Ovary (tissue), 3 donors: ENCODE measurements at regions not wholly inside any gene's neighbourhood (a gene's known extent, or its start where the extent isn't known, plus 50 kb on each side); places are given as distances from the start of the nearest gene placed in this dataset.

Experiments used
- POLR2A ChIP-seq: fragments of 450-650 bp; IDR thresholded peaks from one replicate; pipeline ENCODE4 v1.6.1; 2017; ENCODE audit warnings: antibody characterized with exemption, mild to moderate bottlenecking, moderate library complexity
- TF ChIP-seq, protein P1 (sequence below), 3 donors: fragments of 450-650 bp in 2 of 3; fragments of 200-600 bp in 1 of 3; IDR thresholded peaks; one replicate each; pipeline versions ENCODE4 v1.5.1 to v1.8.0; 2016 to 2022; ENCODE audit warnings: antibody characterized with exemption in 3 of 3, mild to moderate bottlenecking in 1 of 3
- donor health status: DM: no; HTN: no; CAD: no.

DNA sequence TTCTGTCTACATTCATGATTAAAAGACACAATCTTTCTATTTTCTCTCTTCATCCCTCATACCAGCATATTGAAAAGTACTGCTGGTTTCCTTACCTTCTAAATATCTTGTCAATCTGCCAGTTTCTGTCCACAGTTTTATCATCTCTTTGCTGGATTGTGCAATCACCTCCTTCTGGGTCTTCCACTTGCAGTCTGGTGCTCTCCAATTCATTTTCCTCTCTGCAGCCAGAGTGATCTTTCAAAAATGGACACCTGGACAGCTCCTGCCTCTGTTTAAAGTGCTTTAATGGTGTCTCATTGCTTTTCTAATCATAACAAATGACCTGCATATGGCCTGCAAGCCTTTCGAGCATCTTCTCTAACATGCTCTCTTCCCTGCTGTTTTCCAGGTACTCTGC is 94.0 kb downstream of the C1QL2 start:
- TF ChIP-seq, protein P1, sequence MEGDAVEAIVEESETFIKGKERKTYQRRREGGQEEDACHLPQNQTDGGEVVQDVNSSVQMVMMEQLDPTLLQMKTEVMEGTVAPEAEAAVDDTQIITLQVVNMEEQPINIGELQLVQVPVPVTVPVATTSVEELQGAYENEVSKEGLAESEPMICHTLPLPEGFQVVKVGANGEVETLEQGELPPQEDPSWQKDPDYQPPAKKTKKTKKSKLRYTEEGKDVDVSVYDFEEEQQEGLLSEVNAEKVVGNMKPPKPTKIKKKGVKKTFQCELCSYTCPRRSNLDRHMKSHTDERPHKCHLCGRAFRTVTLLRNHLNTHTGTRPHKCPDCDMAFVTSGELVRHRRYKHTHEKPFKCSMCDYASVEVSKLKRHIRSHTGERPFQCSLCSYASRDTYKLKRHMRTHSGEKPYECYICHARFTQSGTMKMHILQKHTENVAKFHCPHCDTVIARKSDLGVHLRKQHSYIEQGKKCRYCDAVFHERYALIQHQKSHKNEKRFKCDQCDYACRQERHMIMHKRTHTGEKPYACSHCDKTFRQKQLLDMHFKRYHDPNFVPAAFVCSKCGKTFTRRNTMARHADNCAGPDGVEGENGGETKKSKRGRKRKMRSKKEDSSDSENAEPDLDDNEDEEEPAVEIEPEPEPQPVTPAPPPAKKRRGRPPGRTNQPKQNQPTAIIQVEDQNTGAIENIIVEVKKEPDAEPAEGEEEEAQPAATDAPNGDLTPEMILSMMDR (IDR thresholded peaks at IDR 0.05), result no peak
- TF ChIP-seq POLR2A, result no peak
